MG63 (cell line): ENCODE measurements at regions not wholly inside any gene's neighbourhood (a gene's known extent, or its start where the extent isn't known, plus 50 kb on each side); places are given as distances from the start of the nearest gene placed in this dataset.

Experiments used
- DNase-seq: peaks from one replicate; pipeline ENCODE4 v3.0.0-alpha.2; 2020
- H3K27me3 ChIP-seq: fragments of 250-450 bp; sonication (Bioruptor Pico); 2 replicates; pipeline ENCODE4 v1.5.1; 2020; ENCODE audit warnings: mild to moderate bottlenecking, moderate library complexity
- H3K36me3 ChIP-seq: fragments of 250-450 bp; sonication (Bioruptor Pico); 2 replicates; pipeline ENCODE4 v1.5.1; 2020; ENCODE audit warnings: mild to moderate bottlenecking, moderate library complexity
- H3K4me3 ChIP-seq: fragments of 250-450 bp; sonication (Bioruptor Pico); 2 replicates; pipeline ENCODE4 v1.5.1; 2020; ENCODE audit warnings: mild to moderate bottlenecking, moderate library complexity
- H3K9me3 ChIP-seq: fragments of 250-450 bp; sonication (Bioruptor Pico); 2 replicates; pipeline ENCODE4 v1.5.1; 2020; ENCODE audit warnings: mild to moderate bottlenecking, moderate library complexity

- no peak for DNase-seq
- Histone ChIP-seq H3K36me3 (no peaks in the 10 kb centered on the region), H3K9me3 (no peaks in the 10 kb centered on the region), H3K27me3 (no peaks in the 10 kb centered on the region), H3K4me3 (no peak overlapping the region)
Measured at GRCh38 chr7:115113776-115114175, 191.9 kb downstream of the MDFIC start.

- Histone ChIP-seq H3K4me3 (no peak overlapping the region), H3K36me3 (no peaks in the 10 kb centered on the region), H3K9me3 (no peaks in the 10 kb centered on the region), H3K27me3 (no peaks in the 10 kb centered on the region)
- no peak for DNase-seq
Measured at GRCh38 chr7:115113131-115113530, 191.2 kb downstream of the MDFIC start.

GRCh38 chr7:115110523-115110922, 188.6 kb downstream of the MDFIC start:
- Histone ChIP-seq H3K9me3 (no peaks in the 10 kb centered on the region), H3K4me3 (no peak overlapping the region), H3K36me3 (no peaks in the 10 kb centered on the region), H3K27me3 (no peaks in the 10 kb centered on the region)
- no peak for DNase-seq

GRCh38 chr7:115106316-115106715, 184.4 kb downstream of the MDFIC start:
- H3K9me3 ChIP-seq: no peaks in the 10 kb centered on the region
- DNase-seq: no peak

GRCh38 chr7:115102738-115103137, 180.8 kb downstream of the MDFIC start:
- no peak for DNase-seq
- H3K9me3 ChIP-seq: no peaks in the 10 kb centered on the region
- no peak overlapping the region for H3K4me3 ChIP-seq

More at GRCh38 chr7:115106316-115106715, 184.4 kb downstream of the MDFIC start:
- H3K4me3 ChIP-seq: no peak overlapping the region
- H3K27me3 ChIP-seq: no peaks in the 10 kb centered on the region
- no peaks in the 10 kb centered on the region for H3K36me3 ChIP-seq

GRCh38 chr7:115101199-115101598, 179.3 kb downstream of the MDFIC start:
- Histone ChIP-seq H3K36me3 (no peaks in the 10 kb centered on the region), H3K4me3 (no peak overlapping the region), H3K27me3 (no peaks in the 10 kb centered on the region), H3K9me3 (no peaks in the 10 kb centered on the region)
- no peak for DNase-seq

More at GRCh38 chr7:115102738-115103137, 180.8 kb downstream of the MDFIC start:
- Histone ChIP-seq H3K36me3 (no peaks in the 10 kb centered on the region), H3K27me3 (no peaks in the 10 kb centered on the region)

GRCh38 chr7:115099906-115100305, 178.0 kb downstream of the MDFIC start:
- H3K4me3 ChIP-seq: no peak overlapping the region
- H3K27me3 ChIP-seq: no peaks in the 10 kb centered on the region
- DNase-seq: no peak
- no peaks in the 10 kb centered on the region for H3K9me3 ChIP-seq
- no peaks in the 10 kb centered on the region for H3K36me3 ChIP-seq

GRCh38 chr7:115097175-115097671, 175.3 kb downstream of the MDFIC start:
- Histone ChIP-seq H3K4me3 (no peak overlapping the region), H3K36me3 (no peaks in the 10 kb centered on the region), H3K9me3 (no peaks in the 10 kb centered on the region), H3K27me3 (no peaks in the 10 kb centered on the region)
- DNase-seq: no peak

GRCh38 chr7:115096262-115096661, 174.4 kb downstream of the MDFIC start:
- Histone ChIP-seq H3K9me3 (no peaks in the 10 kb centered on the region), H3K36me3 (no peaks in the 10 kb centered on the region), H3K27me3 (no peaks in the 10 kb centered on the region), H3K4me3 (no peak overlapping the region)
- peak; percentile 5 for DNase-seq

GRCh38 chr7:115094163-115094562, 172.3 kb downstream of the MDFIC start:
- DNase-seq: no peak
- no peaks in the 10 kb centered on the region for H3K9me3 ChIP-seq
- no peak overlapping the region for H3K4me3 ChIP-seq

GRCh38 chr7:115088893-115089292, 167.0 kb downstream of the MDFIC start:
- H3K27me3 ChIP-seq: no peaks in the 10 kb centered on the region
- H3K36me3 ChIP-seq: no peaks in the 10 kb centered on the region
- H3K4me3 ChIP-seq: no peak overlapping the region
- no peak for DNase-seq
- no peaks in the 10 kb centered on the region for H3K9me3 ChIP-seq

More at GRCh38 chr7:115094163-115094562, 172.3 kb downstream of the MDFIC start:
- H3K27me3 ChIP-seq: no peaks in the 10 kb centered on the region
- H3K36me3 ChIP-seq: no peaks in the 10 kb centered on the region

- no peaks in the 10 kb centered on the region for H3K27me3 ChIP-seq
- H3K36me3 ChIP-seq: no peaks in the 10 kb centered on the region
- no peaks in the 10 kb centered on the region for H3K9me3 ChIP-seq
- no peak overlapping the region for H3K4me3 ChIP-seq
- DNase-seq: peak; percentile 25
Measured at GRCh38 chr7:115087437-115087836, 165.5 kb downstream of the MDFIC start.

- DNase-seq: no peak
- Histone ChIP-seq H3K27me3 (no peaks in the 10 kb centered on the region), H3K9me3 (no peaks in the 10 kb centered on the region), H3K4me3 (no peak overlapping the region), H3K36me3 (no peaks in the 10 kb centered on the region)
Measured at GRCh38 chr7:115086146-115086841, 164.4 kb downstream of the MDFIC start.

- Histone ChIP-seq H3K4me3 (no peak overlapping the region), H3K36me3 (no peaks in the 10 kb centered on the region), H3K27me3 (no peaks in the 10 kb centered on the region), H3K9me3 (no peaks in the 10 kb centered on the region)
- no peak for DNase-seq
Measured at GRCh38 chr7:115085421-115085820, 163.5 kb downstream of the MDFIC start.

- DNase-seq: no peak
- H3K9me3 ChIP-seq: no peaks in the 10 kb centered on the region
- H3K36me3 ChIP-seq: no peaks in the 10 kb centered on the region
- no peak overlapping the region for H3K4me3 ChIP-seq
- no peaks in the 10 kb centered on the region for H3K27me3 ChIP-seq
Measured at GRCh38 chr7:115083935-115084334, 162.0 kb downstream of the MDFIC start.

GRCh38 chr7:115081772-115082171, 159.9 kb downstream of the MDFIC start:
- DNase-seq: no peak
- H3K4me3 ChIP-seq: no peak overlapping the region
- H3K36me3 ChIP-seq: no peaks in the 10 kb centered on the region
- no peaks in the 10 kb centered on the region for H3K9me3 ChIP-seq
- H3K27me3 ChIP-seq: no peaks in the 10 kb centered on the region

- no peaks in the 10 kb centered on the region for H3K9me3 ChIP-seq
- no peaks in the 10 kb centered on the region for H3K27me3 ChIP-seq
- no peaks in the 10 kb centered on the region for H3K36me3 ChIP-seq
- no peak overlapping the region for H3K4me3 ChIP-seq
- DNase-seq: no peak
Measured at GRCh38 chr7:115078851-115079250, 157.0 kb downstream of the MDFIC start.

GRCh38 chr7:115078386-115078785, 156.5 kb downstream of the MDFIC start:
- Histone ChIP-seq H3K4me3 (no peak overlapping the region), H3K9me3 (no peaks in the 10 kb centered on the region), H3K27me3 (no peaks in the 10 kb centered on the region), H3K36me3 (no peaks in the 10 kb centered on the region)
- DNase-seq: no peak
